NCI-H146 (cell line): ENCODE measurements at regions not wholly inside any gene's neighbourhood (a gene's known extent, or its start where the extent isn't known, plus 50 kb on each side); places are given as distances from the start of the nearest gene placed in this dataset.
"Not testable (repeated sequence)": the region's sequence is repeated elsewhere in the genome, so short reads cannot be mapped to it uniquely, and the experiment has no call there.

Experiments
- DNase-seq: peaks from one replicate; lab custom pipeline; 2025; lab: John Stamatoyannopoulos, UW

- DNase-seq: no peak
Measured at GRCh38 chr15:87470923-87471322, 785.6 kb downstream of the NTRK3 start.

GRCh38 chr15:87463956-87464355 is 792.6 kb downstream of the NTRK3 start:
- not testable (repeated sequence) for DNase-seq

DNA sequence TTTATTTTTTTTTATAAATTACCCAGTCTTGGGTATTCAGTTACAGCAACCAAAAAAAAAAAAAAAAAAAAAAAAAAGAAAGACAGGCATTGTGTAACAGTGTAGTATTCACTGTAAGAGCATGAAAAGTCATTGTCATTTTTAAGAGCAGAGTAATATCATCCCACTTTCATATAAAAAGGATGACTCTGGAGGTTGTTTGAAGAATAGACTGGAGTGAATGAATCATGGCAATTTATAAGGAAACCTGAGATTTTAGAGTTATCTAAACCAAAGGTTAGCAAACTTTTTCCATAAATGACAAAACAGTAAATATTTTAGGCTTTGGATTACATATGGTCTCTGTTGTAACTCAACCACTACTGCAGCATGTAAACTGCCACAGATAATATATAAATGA is 794.9 kb downstream of the NTRK3 start:
- DNase-seq: no peak

- DNase-seq: no peak
Measured at GRCh38 chr15:87454860-87455259, 801.7 kb downstream of the NTRK3 start.

DNA sequence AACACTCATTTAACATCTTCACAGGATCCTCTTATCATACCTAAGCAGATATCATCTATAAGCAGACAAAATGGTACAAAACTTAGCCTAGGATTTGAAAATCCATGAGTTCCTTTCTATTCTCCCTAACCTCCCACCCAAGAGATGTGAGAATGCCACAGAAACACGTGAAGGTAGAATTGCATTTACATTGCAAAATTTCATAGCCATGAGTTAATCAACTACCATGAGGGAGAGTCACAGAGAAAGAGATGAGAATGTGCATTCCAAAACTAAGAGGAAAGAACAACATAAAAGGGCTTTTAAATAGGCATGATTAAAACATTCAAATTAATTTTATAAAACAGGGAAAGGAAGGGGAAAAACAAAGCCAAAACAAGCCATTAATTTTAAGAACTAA is 806.2 kb downstream of the NTRK3 start:
- no peak for DNase-seq

GRCh38 chr15:87439090-87439489 is 817.4 kb downstream of the NTRK3 start:
- DNase-seq: no peak

GRCh38 chr15:87433871-87434270 is 822.7 kb downstream of the NTRK3 start:
- DNase-seq: no peak

- no peak for DNase-seq
Measured at GRCh38 chr15:87429754-87430153, 826.8 kb downstream of the NTRK3 start.

- DNase-seq: no peak
Measured at GRCh38 chr15:87420017-87420416, 836.5 kb downstream of the NTRK3 start.

- DNase-seq: no peak
Measured at GRCh38 chr15:87419344-87419743, 837.2 kb downstream of the NTRK3 start.

DNA sequence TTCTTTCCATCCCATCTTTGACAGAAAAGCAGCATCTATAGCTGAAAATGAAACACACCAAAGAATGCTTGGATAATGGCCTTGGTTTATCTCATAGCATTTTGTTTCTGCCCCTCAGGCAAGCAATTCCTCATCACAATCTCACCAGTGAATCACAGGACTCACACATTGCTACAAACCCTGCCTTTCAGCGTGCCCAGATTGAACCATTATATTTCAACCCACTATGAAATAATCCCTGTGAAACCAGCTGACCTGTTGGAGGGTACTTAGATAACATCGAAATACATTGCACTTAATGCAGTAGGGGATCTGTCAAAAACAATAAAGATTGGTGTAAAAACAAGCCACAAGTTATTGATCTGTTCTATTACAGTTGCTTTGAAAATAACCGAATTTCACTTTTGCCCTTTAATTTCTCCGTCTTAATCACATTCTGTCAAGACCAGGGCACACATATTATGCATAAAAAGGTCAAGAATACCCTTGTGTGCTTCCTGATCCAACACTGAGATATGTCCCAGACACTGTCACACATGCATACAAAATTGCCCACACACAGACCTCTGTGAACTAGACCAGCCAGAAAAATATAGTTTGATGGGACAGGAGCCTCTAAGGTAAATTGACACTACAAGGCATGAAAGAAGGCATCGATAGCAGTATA is 839.8 kb downstream of the NTRK3 start:
- DNase-seq: no peak

DNA sequence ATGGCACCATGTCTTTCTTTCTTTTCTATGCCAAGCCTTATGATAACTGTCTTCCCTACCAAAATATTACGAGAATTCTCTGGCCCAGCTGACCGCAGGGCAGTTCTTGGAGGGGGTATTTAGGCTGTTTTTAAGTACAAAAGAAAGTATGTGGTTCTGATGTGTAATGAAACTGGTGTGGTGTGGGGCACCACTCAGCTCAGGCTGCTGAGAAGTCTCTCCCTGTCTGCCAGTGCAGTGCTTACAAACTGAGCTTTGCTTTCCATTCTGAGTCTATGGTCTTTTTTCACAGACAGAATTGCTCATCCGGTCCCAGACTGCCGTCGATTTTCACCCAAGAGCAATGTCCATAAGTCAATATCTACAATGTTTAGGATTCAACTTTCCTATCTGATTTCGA is 847.6 kb downstream of the NTRK3 start:
- no peak for DNase-seq

GRCh38 chr15:87403973-87404372 is 852.6 kb downstream of the NTRK3 start:
- no peak for DNase-seq

- DNase-seq: no peak
Measured at GRCh38 chr15:87401973-87402372, 854.6 kb downstream of the NTRK3 start.

DNA sequence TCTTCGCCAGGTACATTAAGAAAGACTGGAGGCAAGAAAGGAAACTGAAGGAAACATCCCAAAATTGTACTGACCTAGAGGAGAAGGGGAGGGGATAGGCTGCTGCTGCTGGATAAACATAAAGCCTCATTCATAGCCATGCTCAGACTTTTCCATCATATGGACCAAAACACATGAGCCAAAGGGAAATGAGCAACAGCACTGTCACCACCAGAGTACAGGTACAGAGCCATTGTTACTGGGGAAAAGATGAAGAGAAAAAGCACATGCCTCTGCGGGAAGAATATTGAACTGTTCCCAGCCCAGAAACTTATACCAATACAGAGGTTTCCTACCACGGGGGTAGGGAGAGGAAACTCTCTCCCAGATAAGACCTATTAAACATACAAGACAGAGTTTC is 861.9 kb downstream of the NTRK3 start:
- DNase-seq: no peak

- no peak for DNase-seq
Measured at GRCh38 chr15:87387766-87388165, 868.8 kb downstream of the NTRK3 start.

GRCh38 chr15:87374339-87374738 is 882.2 kb downstream of the NTRK3 start:
- DNase-seq: no peak

DNA sequence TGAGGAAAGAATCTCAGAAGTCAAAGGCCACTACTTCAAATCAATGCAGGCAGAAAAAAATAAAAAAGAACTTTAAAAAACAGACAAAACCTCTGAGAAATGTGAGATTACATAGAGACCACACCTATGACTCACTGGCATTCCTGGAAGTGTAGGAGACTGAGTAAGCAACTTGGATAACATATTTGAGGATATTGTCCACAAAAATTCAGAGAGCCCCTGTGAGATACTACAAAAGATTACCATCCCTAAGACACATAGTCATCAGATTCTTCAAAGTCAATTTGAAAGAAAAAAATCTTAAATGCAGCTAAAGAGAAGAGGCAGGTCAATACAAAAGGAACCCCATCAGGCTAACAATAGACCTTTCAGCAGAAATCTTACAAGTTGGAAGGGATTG is 887.3 kb downstream of the NTRK3 start:
- DNase-seq: no peak

DNA sequence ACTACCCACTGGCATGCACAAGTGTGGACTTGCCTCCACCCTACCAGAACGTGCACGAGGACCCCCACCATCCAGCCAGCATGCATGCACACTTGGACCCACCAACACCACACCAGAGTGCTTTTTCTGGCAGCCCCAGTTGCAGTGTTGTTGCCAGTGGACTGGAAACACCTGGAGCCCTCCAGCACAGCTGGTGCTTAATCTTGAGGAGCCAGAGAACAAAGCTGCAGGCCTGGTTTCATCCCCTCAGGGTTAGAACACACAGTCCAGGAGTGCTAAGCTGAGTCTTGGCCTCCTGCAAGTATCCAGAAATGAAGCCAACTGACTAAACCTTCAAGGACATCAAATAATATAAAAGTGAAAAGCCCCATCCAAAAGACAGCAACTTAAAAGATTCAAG is 888.0 kb downstream of the NTRK3 start:
- no peak for DNase-seq

GRCh38 chr15:87365186-87365585 is 891.4 kb downstream of the NTRK3 start:
- no peak for DNase-seq

DNA sequence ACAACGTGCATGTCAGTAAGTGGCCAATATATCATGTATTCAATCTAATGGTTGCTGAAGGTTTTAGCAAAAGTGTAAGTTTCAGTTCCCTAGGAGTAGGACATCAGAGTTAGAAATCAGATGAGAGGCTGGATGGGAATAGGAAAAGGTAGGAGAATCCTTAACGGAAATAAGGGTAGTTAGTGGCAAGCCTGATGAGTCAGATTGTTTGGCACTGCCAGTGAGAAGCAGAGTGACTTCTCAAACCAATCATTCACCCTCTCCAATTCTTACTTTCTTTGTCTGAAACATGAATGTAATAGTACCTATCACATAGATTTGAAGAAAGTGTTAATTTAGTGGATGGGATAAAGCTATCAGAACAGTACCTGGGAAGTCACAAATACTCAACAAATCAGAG is 894.0 kb downstream of the NTRK3 start:
- DNase-seq: no peak

DNA sequence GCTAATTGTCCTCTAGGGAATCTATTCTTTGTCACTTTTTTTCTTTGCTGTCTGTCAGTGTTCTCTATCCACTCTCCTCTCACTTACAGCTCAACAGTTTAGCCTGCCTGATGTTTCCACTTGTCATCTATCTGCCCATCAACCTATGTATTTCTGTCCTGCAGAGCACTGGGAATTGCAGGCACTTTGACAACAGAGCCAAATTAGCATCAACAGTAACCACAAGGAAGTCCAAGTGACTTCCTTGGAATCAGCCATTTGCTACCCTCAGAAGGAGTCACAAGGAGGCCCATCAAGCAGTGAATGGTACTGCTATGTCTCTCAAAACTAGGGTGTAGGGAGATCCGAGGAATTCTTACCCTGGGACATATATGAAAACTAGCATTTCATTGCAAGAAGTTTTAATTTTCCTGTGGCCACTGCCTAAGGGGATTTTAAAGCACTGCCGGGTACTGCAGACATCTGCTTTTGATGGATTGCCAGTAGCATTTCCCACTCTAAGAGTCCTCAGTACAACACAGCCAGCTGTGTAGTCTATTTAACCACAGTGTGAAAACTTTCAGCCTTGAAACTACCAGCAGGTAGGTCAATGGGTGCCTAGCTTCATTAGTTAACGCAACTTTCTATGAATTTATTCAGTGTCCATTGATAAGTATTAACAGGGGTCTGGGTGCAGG is 898.8 kb downstream of the NTRK3 start:
- DNase-seq: no peak

DNA sequence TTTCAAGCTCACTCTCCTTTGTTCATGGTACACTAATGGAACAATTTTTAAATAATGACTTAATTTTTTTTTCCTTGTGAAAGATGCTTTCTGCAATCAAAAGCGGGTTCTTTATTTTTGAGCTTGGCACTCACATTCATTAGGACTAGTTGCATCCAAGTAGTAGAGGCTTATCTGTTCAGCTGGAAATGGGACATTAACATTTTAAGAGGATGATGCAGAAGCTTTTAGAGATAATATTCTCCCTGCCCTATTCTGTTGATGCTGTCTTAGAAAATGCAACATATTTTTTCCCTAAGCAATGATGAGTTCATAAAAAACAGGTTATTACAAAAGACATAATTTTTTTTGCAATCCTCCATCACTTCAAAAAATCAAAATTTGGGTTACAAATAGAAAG is 900.6 kb downstream of the NTRK3 start:
- DNase-seq: no peak
